Hindlimb muscle (tissue), 1 donor: ENCODE measurements at regions not wholly inside any gene's neighbourhood (a gene's known extent, or its start where the extent isn't known, plus 50 kb on each side); places are given as distances from the start of the nearest gene placed in this dataset.

ENCODE experiments used
- DNase-seq: peaks from one replicate; pipeline ENCODE4 v3.0.0-alpha.2; 2013

GRCh38 chr1:80113168-80114038 is 1106.9 kb upstream of the ADGRL4 start:
- no peak for DNase-seq

- DNase-seq = no peak
Measured at GRCh38 chr1:80101159-80101558, 1094.6 kb upstream of the ADGRL4 start.

- DNase-seq = no peak
Measured at GRCh38 chr1:80099713-80100112, 1093.2 kb upstream of the ADGRL4 start.

GRCh38 chr1:80085067-80085466 is 1078.5 kb upstream of the ADGRL4 start:
- no peak for DNase-seq

- DNase-seq = no peak
Measured at GRCh38 chr1:80083892-80084291, 1077.4 kb upstream of the ADGRL4 start.

GRCh38 chr1:80076469-80076868 is 1069.9 kb upstream of the ADGRL4 start:
- no peak for DNase-seq

GRCh38 chr1:80075351-80075750 is 1068.8 kb upstream of the ADGRL4 start:
- DNase-seq = no peak

- DNase-seq = no peak
Measured at GRCh38 chr1:80072563-80072962, 1066.0 kb upstream of the ADGRL4 start.

- DNase-seq = no peak
Measured at GRCh38 chr1:80066060-80066459, 1059.5 kb upstream of the ADGRL4 start.

- DNase-seq = no peak
Measured at GRCh38 chr1:80064524-80064923, 1058.0 kb upstream of the ADGRL4 start.

GRCh38 chr1:80059940-80060339 is 1053.4 kb upstream of the ADGRL4 start:
- no peak for DNase-seq

- no peak for DNase-seq
Measured at GRCh38 chr1:80056179-80056578, 1049.6 kb upstream of the ADGRL4 start.

GRCh38 chr1:80054129-80054528 is 1047.6 kb upstream of the ADGRL4 start:
- no peak for DNase-seq

- DNase-seq = no peak
Measured at GRCh38 chr1:80053613-80054012, 1047.1 kb upstream of the ADGRL4 start.

GRCh38 chr1:80050523-80050922 is 1044.0 kb upstream of the ADGRL4 start:
- DNase-seq = no peak

GRCh38 chr1:80050085-80050484 is 1043.6 kb upstream of the ADGRL4 start:
- no peak for DNase-seq

GRCh38 chr1:80048716-80049115 is 1042.2 kb upstream of the ADGRL4 start:
- no peak for DNase-seq

GRCh38 chr1:80047791-80048190 is 1041.3 kb upstream of the ADGRL4 start:
- no peak for DNase-seq

GRCh38 chr1:80044662-80045061 is 1038.1 kb upstream of the ADGRL4 start:
- no peak for DNase-seq

GRCh38 chr1:80036690-80037432 is 1030.3 kb upstream of the ADGRL4 start:
- DNase-seq = no peak

- no peak for DNase-seq
Measured at GRCh38 chr1:80023358-80023757, 1016.8 kb upstream of the ADGRL4 start.

GRCh38 chr1:80021891-80022290 is 1015.4 kb upstream of the ADGRL4 start:
- no peak for DNase-seq

GRCh38 chr1:80018348-80018747 is 1011.8 kb upstream of the ADGRL4 start:
- DNase-seq = no peak

- no peak for DNase-seq
Measured at GRCh38 chr1:80008934-80009333, 1002.4 kb upstream of the ADGRL4 start.
